ENCODE measurements at regions not wholly inside any gene's neighbourhood (a gene's known extent, or its start where the extent isn't known, plus 50 kb on each side); places are given as distances from the start of the nearest gene placed in this dataset.

DNA sequence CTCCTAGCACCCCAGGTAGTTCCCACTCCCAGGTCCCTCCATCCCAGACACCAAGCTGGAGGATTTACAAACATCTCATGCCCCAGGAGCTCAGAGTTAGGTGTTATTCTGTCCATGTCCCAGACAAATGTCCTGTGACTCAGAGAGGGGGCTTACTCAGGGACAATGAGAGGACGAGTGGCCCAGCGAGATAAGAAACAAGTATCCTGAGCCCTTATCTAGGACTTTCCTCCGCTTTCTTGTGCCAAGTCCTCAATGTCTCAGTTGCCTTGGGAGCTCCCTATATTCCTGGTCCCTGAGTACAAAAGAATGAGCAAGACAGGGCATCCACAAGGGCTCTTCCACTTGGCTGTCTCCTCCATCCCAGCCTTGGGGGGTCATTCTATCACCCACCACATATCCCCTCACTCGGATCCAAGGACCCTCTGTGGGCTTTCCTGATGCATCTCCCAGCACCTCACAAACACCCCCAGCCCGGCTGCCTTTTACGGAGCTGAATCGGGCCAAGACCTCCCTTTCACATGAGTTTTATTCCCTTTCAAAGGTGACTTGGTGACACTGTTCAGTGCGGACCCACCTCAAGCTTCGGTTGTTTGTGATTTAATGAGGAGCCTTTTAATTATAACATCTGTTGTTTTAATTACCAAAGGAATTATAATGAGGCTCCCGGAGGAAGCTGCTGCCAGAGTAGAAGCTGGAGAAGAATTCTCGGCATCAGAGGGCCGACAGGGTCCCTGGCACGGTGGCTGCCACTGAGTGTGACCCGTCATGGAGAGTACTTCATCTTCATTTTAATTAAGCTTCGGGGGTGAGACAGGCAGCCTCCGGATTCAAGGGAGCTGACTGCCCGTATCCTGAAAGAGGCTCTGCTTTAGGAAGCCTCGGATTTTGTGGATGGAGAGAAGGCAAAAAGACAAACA, 121.5 kb downstream of the WSCD1 start:
- 41% methylated on average over 7 of the region's 18 CpGs; no CpG with 5 or more reads in 1 of the 2 experiments for WGBS, 2 experiments (ENCODE audit: extremely low coverage in 2 of 2, insufficient read length in 1 of 2)
- DNase-seq (no peak), ATAC-seq (ENCODE audit: low read depth) (no peak)
- no TSS peak for BruUV-seq (replicated peaks)
- H2BK15ac ChIP-seq (ENCODE audit: low read depth, low read length) = no peak overlapping the region
- H2BK20ac ChIP-seq (ENCODE audit: low read depth, low read length) = no peak overlapping the region
- H4K8ac ChIP-seq (ENCODE audit: low read depth in 2 of 2, low read length in 2 of 2) = no peak overlapping the region
- no peak overlapping the region for H3K14ac ChIP-seq (replicated peaks; ENCODE audit: low read depth, low read length)
- H3K79me1 ChIP-seq (ENCODE audit: low read depth in 1 of 2, low read length in 2 of 2) = no peaks in the 10 kb centered on the region
- in situ Hi-C loops (cut with MboI; ENCODE audit: low sequenced_read_pairs) = loop anchor here (25.0 kb wide), 1 partner anchor 221 kb away; no protein-coding TSS in a partner anchor
- no peak overlapping the region for H2BK5ac ChIP-seq (ENCODE audit: low read depth, low read length, poor library complexity, severe bottlenecking)
- CTCF ChIA-PET = no interaction called here
- H3K27me3 ChIP-seq (ENCODE audit: control insufficient read depth, insufficient read depth, low read length) = no peaks in the 10 kb centered on the region
- dilution Hi-C loops (cut with HindIII; ENCODE audit: low sequenced_read_pairs, unreplicated experiment) = no loop called here
- no peak overlapping the region for H3K18ac ChIP-seq (ENCODE audit: low read depth, low read length)
- H4K91ac ChIP-seq (ENCODE audit: insufficient read depth, low read depth, low read length) = no peak overlapping the region
- H4K5ac ChIP-seq (ENCODE audit: low read depth, low read length) = no peak overlapping the region
- H3K4me1 ChIP-seq (ENCODE audit: control insufficient read depth, insufficient read depth, low read length) = no peaks in the 10 kb centered on the region
- no peak overlapping the region for H2AK9ac ChIP-seq (replicated peaks; ENCODE audit: low read depth, low read length, poor library complexity)
- no peak overlapping the region for H3K4ac ChIP-seq (ENCODE audit: low read depth, low read length)
- H2BK120ac ChIP-seq (ENCODE audit: low read depth, low read length) = no peak overlapping the region
- no peak overlapping the region for H2AFZ ChIP-seq (replicated peaks; ENCODE audit: low read length, poor library complexity)
- H3K27ac ChIP-seq (ENCODE audit: insufficient read depth, low read length) = no peak overlapping the region
- H3K36me3 ChIP-seq (ENCODE audit: control insufficient read depth, insufficient read depth, low read length) = no peaks in the 10 kb centered on the region
- no peaks in the 10 kb centered on the region for H3K9me1 ChIP-seq (ENCODE audit: insufficient read depth, low read length)
- H2AK5ac ChIP-seq (ENCODE audit: low read depth, low read length) = no peak overlapping the region
- no peak overlapping the region for H3K9ac ChIP-seq (ENCODE audit: low read depth, low read length)
- POLR2A ChIA-PET (ENCODE audit: unreplicated experiment) = no interaction called here
- no peaks in the 10 kb centered on the region for H4K20me1 ChIP-seq (ENCODE audit: insufficient read depth, low read length)
- peaks cover 12% of the 10 kb centered on the region for H3K9me3 ChIP-seq (ENCODE audit: control insufficient read depth, insufficient read depth, low read length)
- no peak overlapping the region for H3K4me3 ChIP-seq (ENCODE audit: insufficient read depth, low read depth, low read length)
- H3K23ac ChIP-seq (ENCODE audit: low read depth, low read length) = no peak overlapping the region
- intact Hi-C loops (cut with micrococcal nuclease) = no loop called here
- no peak overlapping the region for H3K4me2 ChIP-seq (ENCODE audit: low read depth, low read length)
- H3K56ac ChIP-seq (ENCODE audit: extremely low read depth, insufficient read depth, low read length) = no peak overlapping the region
- no peak for TF ChIP-seq RCOR1 (IDR thresholded peaks at IDR 0.05; ENCODE audit: insufficient replicate concordance, low read length)
- TF ChIP-seq BHLHE40 (IDR thresholded peaks at IDR 0.05; ENCODE audit: low read depth, low read length) = no peak
- no peak for TF ChIP-seq MAFK (IDR thresholded peaks at IDR 0.05; ENCODE audit: low read depth, low read length)
- no peak for TF ChIP-seq RFX5 (IDR thresholded peaks at IDR 0.05; ENCODE audit: low read depth, low read length)
- TF ChIP-seq NFE2L2 (IDR thresholded peaks at IDR 0.05; ENCODE audit: low read depth, low read length) = no peak
- TF ChIP-seq FOS (IDR thresholded peaks at IDR 0.05; ENCODE audit: low read depth, low read length) = no peak
- TF ChIP-seq MAZ (IDR thresholded peaks at IDR 0.05; ENCODE audit: borderline replicate concordance, low read depth, low read length) = no peak
- TF ChIP-seq RAD21 (IDR thresholded peaks at IDR 0.05; ENCODE audit: low read length) = no peak
- TF ChIP-seq, protein P1, sequence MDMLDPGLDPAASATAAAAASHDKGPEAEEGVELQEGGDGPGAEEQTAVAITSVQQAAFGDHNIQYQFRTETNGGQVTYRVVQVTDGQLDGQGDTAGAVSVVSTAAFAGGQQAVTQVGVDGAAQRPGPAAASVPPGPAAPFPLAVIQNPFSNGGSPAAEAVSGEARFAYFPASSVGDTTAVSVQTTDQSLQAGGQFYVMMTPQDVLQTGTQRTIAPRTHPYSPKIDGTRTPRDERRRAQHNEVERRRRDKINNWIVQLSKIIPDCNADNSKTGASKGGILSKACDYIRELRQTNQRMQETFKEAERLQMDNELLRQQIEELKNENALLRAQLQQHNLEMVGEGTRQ (IDR thresholded peaks at IDR 0.05; ENCODE audit: low read depth, low read length) = no peak
- TF ChIP-seq CHD1 (IDR thresholded peaks at IDR 0.05; ENCODE audit: low read depth, low read length) = no peak
- TF ChIP-seq SMC3 (IDR thresholded peaks at IDR 0.05; ENCODE audit: low read depth, low read length) = no peak
- TF ChIP-seq MXI1 (IDR thresholded peaks at IDR 0.05; ENCODE audit: borderline replicate concordance, low read depth, low read length) = no peak
- no peak for TF ChIP-seq POLR2A (IDR thresholded peaks at IDR 0.05; ENCODE audit: low read depth, low read length)
- no peak for TF ChIP-seq ELK1 (IDR thresholded peaks at IDR 0.05; ENCODE audit: borderline replicate concordance, low read depth, low read length)
- TF ChIP-seq, protein P2, sequence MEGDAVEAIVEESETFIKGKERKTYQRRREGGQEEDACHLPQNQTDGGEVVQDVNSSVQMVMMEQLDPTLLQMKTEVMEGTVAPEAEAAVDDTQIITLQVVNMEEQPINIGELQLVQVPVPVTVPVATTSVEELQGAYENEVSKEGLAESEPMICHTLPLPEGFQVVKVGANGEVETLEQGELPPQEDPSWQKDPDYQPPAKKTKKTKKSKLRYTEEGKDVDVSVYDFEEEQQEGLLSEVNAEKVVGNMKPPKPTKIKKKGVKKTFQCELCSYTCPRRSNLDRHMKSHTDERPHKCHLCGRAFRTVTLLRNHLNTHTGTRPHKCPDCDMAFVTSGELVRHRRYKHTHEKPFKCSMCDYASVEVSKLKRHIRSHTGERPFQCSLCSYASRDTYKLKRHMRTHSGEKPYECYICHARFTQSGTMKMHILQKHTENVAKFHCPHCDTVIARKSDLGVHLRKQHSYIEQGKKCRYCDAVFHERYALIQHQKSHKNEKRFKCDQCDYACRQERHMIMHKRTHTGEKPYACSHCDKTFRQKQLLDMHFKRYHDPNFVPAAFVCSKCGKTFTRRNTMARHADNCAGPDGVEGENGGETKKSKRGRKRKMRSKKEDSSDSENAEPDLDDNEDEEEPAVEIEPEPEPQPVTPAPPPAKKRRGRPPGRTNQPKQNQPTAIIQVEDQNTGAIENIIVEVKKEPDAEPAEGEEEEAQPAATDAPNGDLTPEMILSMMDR (conservative IDR thresholded peaks at IDR 0.05; ENCODE audit: low read depth, low read length) = no peak

Data from IMR-90 (cell line).